GM12892 (cell line): ENCODE measurements at regions not wholly inside any gene's neighbourhood (a gene's known extent, or its start where the extent isn't known, plus 50 kb on each side); places are given as distances from the start of the nearest gene placed in this dataset.

Experiments used
- POLR2A ChIP-seq: IDR thresholded peaks from 2 replicates; pipeline ENCODE4 v1.6.1; 2011; ENCODE audit warnings: low read depth, low read length, control low read depth
- POLR2AphosphoS5 ChIP-seq: IDR thresholded peaks from 2 replicates; pipeline ENCODE4 v1.6.1; 2011; ENCODE audit warnings: low read depth, low read length, control low read depth

GRCh38 chr10:120966657-120967045 is 115.5 kb downstream of the WDR11 start:
- TF ChIP-seq POLR2AphosphoS5 (no peak), POLR2A (no peak)
